HEK293 (cell line): ENCODE measurements at regions not wholly inside any gene's neighbourhood (a gene's known extent, or its start where the extent isn't known, plus 50 kb on each side); places are given as distances from the start of the nearest gene placed in this dataset.

ENCODE experiments used
- IKZF3 ChIP-seq: fragments of 450-650 bp; IDR thresholded peaks from 2 replicates; pipeline ENCODE4 v1.5.0; 2018; ENCODE audit warnings: missing biosample characterization, mild to moderate bottlenecking, missing genetic modification characterization, moderate library complexity
- SALL2 ChIP-seq: fragments of 450-650 bp; formaldehyde crosslinking; IDR thresholded peaks from 2 replicates; pipeline ENCODE4 v1.5.0; 2017; ENCODE audit warnings: missing biosample characterization, mild to moderate bottlenecking, missing genetic modification characterization, borderline replicate concordance
- SCRT2 ChIP-seq: fragments of 450-650 bp; formaldehyde crosslinking; IDR thresholded peaks from 2 replicates; pipeline ENCODE4 v1.5.1; 2016; ENCODE audit warnings: missing biosample characterization, missing genetic modification characterization
- ZBTB1 ChIP-seq: fragments of 450-650 bp; formaldehyde crosslinking; IDR thresholded peaks from 2 replicates; pipeline ENCODE4 v1.5.1; 2016; ENCODE audit warnings: missing biosample characterization, missing genetic modification characterization
- ZNF292 ChIP-seq: fragments of 450-650 bp; formaldehyde crosslinking; IDR thresholded peaks from 2 replicates; pipeline ENCODE4 v1.5.1; 2016; ENCODE audit warnings: low read depth, missing biosample characterization, missing genetic modification characterization, borderline replicate concordance
- ZNF423 ChIP-seq: fragments of 450-650 bp; formaldehyde crosslinking; IDR thresholded peaks from 2 replicates; pipeline ENCODE4 v1.5.1; 2016; ENCODE audit warnings: missing biosample characterization, missing genetic modification characterization
- ZNF521 ChIP-seq: fragments of 450-650 bp; formaldehyde crosslinking; IDR thresholded peaks from 2 replicates; pipeline ENCODE4 v1.5.1; 2017; ENCODE audit warnings: missing biosample characterization, mild to moderate bottlenecking, missing genetic modification characterization
- ZNF530 ChIP-seq: fragments of 450-650 bp; formaldehyde crosslinking; IDR thresholded peaks from 2 replicates; pipeline ENCODE4 v1.5.1; 2016; ENCODE audit warnings: low read depth, missing biosample characterization, missing genetic modification characterization
- ZNF621 ChIP-seq: fragments of 450-650 bp; formaldehyde crosslinking; IDR thresholded peaks from 2 replicates; pipeline ENCODE4 v1.5.1; 2017; ENCODE audit warnings: missing biosample characterization, missing genetic modification characterization
- ZNF664 ChIP-seq: fragments of 450-650 bp; formaldehyde crosslinking; IDR thresholded peaks from 2 replicates; pipeline ENCODE4 v1.5.1; 2016; ENCODE audit warnings: missing biosample characterization, missing genetic modification characterization
- ZNF670 ChIP-seq: fragments of 450-650 bp; formaldehyde crosslinking; IDR thresholded peaks from 2 replicates; pipeline ENCODE4 v1.5.1; 2016; ENCODE audit warnings: missing biosample characterization, missing genetic modification characterization, low read depth
- ZSCAN16 ChIP-seq: fragments of 450-650 bp; formaldehyde crosslinking; IDR thresholded peaks from 2 replicates; pipeline ENCODE4 v1.5.1; 2016; ENCODE audit warnings: missing biosample characterization, missing genetic modification characterization
- TF ChIP-seq, protein P1 (sequence below): fragments of 450-650 bp; formaldehyde crosslinking; IDR thresholded peaks from 2 replicates; pipeline ENCODE4 v1.5.1; 2016; ENCODE audit warnings: missing biosample characterization, missing genetic modification characterization
- TF ChIP-seq, protein P2 (sequence below): fragments of 450-650 bp; formaldehyde crosslinking; IDR thresholded peaks from 2 replicates; pipeline ENCODE4 v1.5.1; 2017; ENCODE audit warnings: missing biosample characterization, missing genetic modification characterization

DNA sequence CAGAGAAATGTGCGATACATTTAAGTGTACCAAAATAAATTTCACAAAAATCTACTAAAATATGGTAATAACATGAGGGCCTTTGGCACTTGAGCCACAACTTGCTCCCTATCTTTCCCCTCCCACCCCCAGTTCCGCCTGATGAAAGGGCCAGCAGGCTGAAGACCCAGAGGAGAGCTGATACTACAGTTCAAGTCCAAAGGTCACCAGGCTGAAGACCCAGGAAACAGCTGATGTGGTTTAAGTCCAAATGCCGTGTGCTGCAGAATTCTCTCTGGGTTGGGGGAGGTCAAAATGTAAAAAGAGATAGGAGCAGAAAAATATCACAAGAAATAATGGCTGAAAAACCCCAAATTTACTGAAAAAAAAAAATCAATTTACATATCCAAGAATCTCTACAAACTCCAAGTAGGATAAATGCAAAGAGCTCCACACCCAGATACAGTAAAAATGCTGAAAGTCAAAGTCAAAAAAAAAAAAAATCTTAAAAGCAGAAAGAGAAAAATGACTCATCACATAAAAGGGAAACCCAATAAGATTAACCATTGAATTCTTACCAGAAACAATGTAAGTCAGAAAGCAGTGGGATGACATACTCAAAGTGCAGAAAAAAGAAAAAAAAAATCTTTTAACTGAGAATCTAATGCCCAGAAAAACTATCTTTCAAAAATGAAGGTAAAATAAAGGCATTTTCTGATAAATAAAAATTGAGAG lies 452.1 kb upstream of the ASIC2 start:
- TF ChIP-seq IKZF3 (tag by site-specific recombination): no peak
- no peak for TF ChIP-seq ZNF530 (tag by site-specific recombination)
- TF ChIP-seq, protein P1, sequence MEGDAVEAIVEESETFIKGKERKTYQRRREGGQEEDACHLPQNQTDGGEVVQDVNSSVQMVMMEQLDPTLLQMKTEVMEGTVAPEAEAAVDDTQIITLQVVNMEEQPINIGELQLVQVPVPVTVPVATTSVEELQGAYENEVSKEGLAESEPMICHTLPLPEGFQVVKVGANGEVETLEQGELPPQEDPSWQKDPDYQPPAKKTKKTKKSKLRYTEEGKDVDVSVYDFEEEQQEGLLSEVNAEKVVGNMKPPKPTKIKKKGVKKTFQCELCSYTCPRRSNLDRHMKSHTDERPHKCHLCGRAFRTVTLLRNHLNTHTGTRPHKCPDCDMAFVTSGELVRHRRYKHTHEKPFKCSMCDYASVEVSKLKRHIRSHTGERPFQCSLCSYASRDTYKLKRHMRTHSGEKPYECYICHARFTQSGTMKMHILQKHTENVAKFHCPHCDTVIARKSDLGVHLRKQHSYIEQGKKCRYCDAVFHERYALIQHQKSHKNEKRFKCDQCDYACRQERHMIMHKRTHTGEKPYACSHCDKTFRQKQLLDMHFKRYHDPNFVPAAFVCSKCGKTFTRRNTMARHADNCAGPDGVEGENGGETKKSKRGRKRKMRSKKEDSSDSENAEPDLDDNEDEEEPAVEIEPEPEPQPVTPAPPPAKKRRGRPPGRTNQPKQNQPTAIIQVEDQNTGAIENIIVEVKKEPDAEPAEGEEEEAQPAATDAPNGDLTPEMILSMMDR: no peak
- TF ChIP-seq SCRT2 (tag by site-specific recombination): no peak
- no peak for TF ChIP-seq ZNF621 (tag by site-specific recombination)
- TF ChIP-seq, protein P2, sequence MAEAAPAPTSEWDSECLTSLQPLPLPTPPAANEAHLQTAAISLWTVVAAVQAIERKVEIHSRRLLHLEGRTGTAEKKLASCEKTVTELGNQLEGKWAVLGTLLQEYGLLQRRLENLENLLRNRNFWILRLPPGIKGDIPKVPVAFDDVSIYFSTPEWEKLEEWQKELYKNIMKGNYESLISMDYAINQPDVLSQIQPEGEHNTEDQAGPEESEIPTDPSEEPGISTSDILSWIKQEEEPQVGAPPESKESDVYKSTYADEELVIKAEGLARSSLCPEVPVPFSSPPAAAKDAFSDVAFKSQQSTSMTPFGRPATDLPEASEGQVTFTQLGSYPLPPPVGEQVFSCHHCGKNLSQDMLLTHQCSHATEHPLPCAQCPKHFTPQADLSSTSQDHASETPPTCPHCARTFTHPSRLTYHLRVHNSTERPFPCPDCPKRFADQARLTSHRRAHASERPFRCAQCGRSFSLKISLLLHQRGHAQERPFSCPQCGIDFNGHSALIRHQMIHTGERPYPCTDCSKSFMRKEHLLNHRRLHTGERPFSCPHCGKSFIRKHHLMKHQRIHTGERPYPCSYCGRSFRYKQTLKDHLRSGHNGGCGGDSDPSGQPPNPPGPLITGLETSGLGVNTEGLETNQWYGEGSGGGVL (tag by site-specific recombination): no peak
- no peak for TF ChIP-seq ZNF292 (tag by site-specific recombination)
- TF ChIP-seq ZNF423 (tag by site-specific recombination): no peak
- no peak for TF ChIP-seq ZNF664 (tag by site-specific recombination)
- no peak for TF ChIP-seq SALL2 (tag by site-specific recombination)
- TF ChIP-seq ZBTB1: no peak
- TF ChIP-seq ZNF670 (tag by site-specific recombination): no peak
- TF ChIP-seq ZSCAN16: no peak
- TF ChIP-seq ZNF521 (tag by site-specific recombination): no peak
